Panc1 (cell line): ENCODE measurements at regions not wholly inside any gene's neighbourhood (a gene's known extent, or its start where the extent isn't known, plus 50 kb on each side); places are given as distances from the start of the nearest gene placed in this dataset.

Experiments used
- ATAC-seq: fragments of 200-7000 bp; cut with Tn5 transposase; 2 replicates; pipeline ENCODE4 v1.9.1; 2020; ENCODE audit warnings: mild to moderate bottlenecking, moderate library complexity
- BruUV-seq: library from RNA; stranded (reverse); fragments of 400-500 nt; replicated peaks from 2 replicates; lab custom pipeline; 2021; lab: Mats Ljungman, UMichigan
- CTCF ChIA-PET: fragments of 300-600 bp; sonication (Branson Sonifier 250); formaldehyde crosslinking; loops from one replicate; lab custom pipeline; 2022; ENCODE audit warnings: antibody characterized with exemption; lab: Charles Lee
- POLR2A ChIA-PET: fragments of 300-600 bp; sonication (Branson Sonifier 250); formaldehyde crosslinking; loops from one replicate; lab custom pipeline; 2022; ENCODE audit warnings: antibody characterized with exemption; lab: Charles Lee
- DNase-seq: peaks from one replicate; pipeline ENCODE4 v3.0.0-alpha.2; 2010; ENCODE audit warnings: low read depth, low spot score
- H3K27ac ChIP-seq: 2 replicates; pipeline ENCODE4 v1.5.1; 2011; ENCODE audit warnings: mild to moderate bottlenecking, low read length, inconsistent platforms
- H3K27me3 ChIP-seq: fragments of 200-500 bp; sonication (Bioruptor generic); 2 replicates; pipeline ENCODE4 v1.6.0; 2014; ENCODE audit warnings: low read length, inconsistent platforms; ENCODE audit not compliant: control insufficient read depth, insufficient read depth
- H3K36me3 ChIP-seq: fragments of 200-500 bp; sonication (Bioruptor generic); 2 replicates; pipeline ENCODE4 v1.5.1; 2014; ENCODE audit warnings: inconsistent platforms, mild to moderate bottlenecking, low read length, moderate library complexity; ENCODE audit not compliant: control insufficient read depth, insufficient read depth
- H3K4me1 ChIP-seq: 2 replicates; pipeline ENCODE4 v1.5.1; 2011; ENCODE audit warnings: inconsistent platforms, mild to moderate bottlenecking, low read length, moderate library complexity; ENCODE audit not compliant: control insufficient read depth, insufficient read depth
- H3K4me3 ChIP-seq, 2 experiments: 2 replicates each; pipeline ENCODE4 v1.5.1; 2011 to 2012; ENCODE audit warnings: low read depth in 2 of 2, low read length in 2 of 2, mild to moderate bottlenecking in 2 of 2, inconsistent platforms in 1 of 2, moderate library complexity in 1 of 2
- H3K9me3 ChIP-seq: fragments of 200-500 bp; sonication (Bioruptor generic); 2 replicates; pipeline ENCODE4 v1.5.1; 2014; ENCODE audit warnings: low read depth, mild to moderate bottlenecking, inconsistent platforms, low read length, moderate library complexity; ENCODE audit not compliant: control insufficient read depth, insufficient read depth
- CTCF ChIP-seq: fragments of 450-650 bp; IDR thresholded peaks from 2 replicates; pipeline ENCODE4 v1.5.1; 2017; ENCODE audit warnings: mild to moderate bottlenecking
- POLR2AphosphoS5 ChIP-seq: IDR thresholded peaks from 2 replicates; pipeline ENCODE4 v1.6.1; 2012; ENCODE audit warnings: mild to moderate bottlenecking, low read depth, low read length, moderate library complexity
- SIN3A ChIP-seq: IDR thresholded peaks from 2 replicates; pipeline ENCODE4 v1.6.1; 2012; ENCODE audit warnings: low read depth, mild to moderate bottlenecking, low read length, moderate library complexity, borderline replicate concordance; ENCODE audit not compliant: insufficient read depth
- TCF7L2 ChIP-seq: IDR thresholded peaks from 2 replicates; pipeline ENCODE4 v1.6.1; 2011; ENCODE audit warnings: mild to moderate bottlenecking, low read depth, low read length, inconsistent platforms
- in situ Hi-C: cut with HindIII; loops from 2 replicates; pipeline ENCODE4 v1.10.0; 2016; ENCODE audit warnings: low sequenced_read_pairs, low pct_unique_long_range_greater_than_20kb
- intact Hi-C: fragments of 100-400 bp; cut with micrococcal nuclease; formaldehyde crosslinking; loops from one replicate; pipeline ENCODE4 v1.10.0; 2022; ENCODE audit not compliant: unreplicated experiment
- TF ChIP-seq, protein P1 (sequence below), 2 experiments: IDR thresholded peaks; 2 replicates each; pipeline ENCODE4 v1.6.1; 2011 to 2012; ENCODE audit warnings: low read depth in 2 of 2, control low read depth in 1 of 2, low read length in 1 of 2, mild to moderate bottlenecking in 1 of 2, moderate library complexity in 1 of 2; ENCODE audit not compliant: insufficient read depth in 1 of 2

DNA sequence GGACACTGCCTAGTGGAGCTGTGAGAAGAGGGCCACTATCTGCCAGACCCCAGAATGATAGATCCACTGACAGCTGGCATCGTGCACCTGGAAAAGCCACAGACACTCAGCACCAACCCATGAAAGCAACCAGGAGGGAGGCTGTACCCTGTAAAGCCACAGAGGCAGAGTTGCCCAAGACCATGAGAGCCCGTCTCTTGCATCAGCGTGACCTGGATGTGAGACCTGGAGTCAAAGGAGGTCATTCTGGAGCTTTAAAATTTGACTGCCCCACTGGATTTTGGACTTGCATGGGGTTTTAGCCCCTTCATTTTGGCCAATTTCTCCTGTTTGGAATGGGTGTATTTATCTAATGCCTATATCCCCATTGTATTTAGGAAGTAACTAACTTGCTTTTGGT is 83.5 kb upstream of the P3H2 start:
- no peak overlapping the region for H3K4me3 ChIP-seq
- in situ Hi-C loops, result no loop called here
- H3K9me3 ChIP-seq, result no peaks in the 10 kb centered on the region
- no peaks in the 10 kb centered on the region for H3K27me3 ChIP-seq
- DNase-seq (no peak), ATAC-seq (no peak)
- POLR2A ChIA-PET, result no interaction called here
- CTCF ChIA-PET, result no interaction called here
- BruUV-seq, result no TSS peak
- TF ChIP-seq CTCF, result no peak
- TF ChIP-seq, protein P1, sequence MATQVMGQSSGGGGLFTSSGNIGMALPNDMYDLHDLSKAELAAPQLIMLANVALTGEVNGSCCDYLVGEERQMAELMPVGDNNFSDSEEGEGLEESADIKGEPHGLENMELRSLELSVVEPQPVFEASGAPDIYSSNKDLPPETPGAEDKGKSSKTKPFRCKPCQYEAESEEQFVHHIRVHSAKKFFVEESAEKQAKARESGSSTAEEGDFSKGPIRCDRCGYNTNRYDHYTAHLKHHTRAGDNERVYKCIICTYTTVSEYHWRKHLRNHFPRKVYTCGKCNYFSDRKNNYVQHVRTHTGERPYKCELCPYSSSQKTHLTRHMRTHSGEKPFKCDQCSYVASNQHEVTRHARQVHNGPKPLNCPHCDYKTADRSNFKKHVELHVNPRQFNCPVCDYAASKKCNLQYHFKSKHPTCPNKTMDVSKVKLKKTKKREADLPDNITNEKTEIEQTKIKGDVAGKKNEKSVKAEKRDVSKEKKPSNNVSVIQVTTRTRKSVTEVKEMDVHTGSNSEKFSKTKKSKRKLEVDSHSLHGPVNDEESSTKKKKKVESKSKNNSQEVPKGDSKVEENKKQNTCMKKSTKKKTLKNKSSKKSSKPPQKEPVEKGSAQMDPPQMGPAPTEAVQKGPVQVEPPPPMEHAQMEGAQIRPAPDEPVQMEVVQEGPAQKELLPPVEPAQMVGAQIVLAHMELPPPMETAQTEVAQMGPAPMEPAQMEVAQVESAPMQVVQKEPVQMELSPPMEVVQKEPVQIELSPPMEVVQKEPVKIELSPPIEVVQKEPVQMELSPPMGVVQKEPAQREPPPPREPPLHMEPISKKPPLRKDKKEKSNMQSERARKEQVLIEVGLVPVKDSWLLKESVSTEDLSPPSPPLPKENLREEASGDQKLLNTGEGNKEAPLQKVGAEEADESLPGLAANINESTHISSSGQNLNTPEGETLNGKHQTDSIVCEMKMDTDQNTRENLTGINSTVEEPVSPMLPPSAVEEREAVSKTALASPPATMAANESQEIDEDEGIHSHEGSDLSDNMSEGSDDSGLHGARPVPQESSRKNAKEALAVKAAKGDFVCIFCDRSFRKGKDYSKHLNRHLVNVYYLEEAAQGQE (IDR thresholded peaks at IDR 0.05; ENCODE audit: insufficient read depth in 1 of 2, low read depth in 2 of 2, low read length in 1 of 2), result no peak
- no peak for TF ChIP-seq SIN3A
- no peak for TF ChIP-seq TCF7L2
- TF ChIP-seq POLR2AphosphoS5, result no peak
- intact Hi-C loops, result no loop called here
- H3K36me3 ChIP-seq, result no peaks in the 10 kb centered on the region
- H3K27ac ChIP-seq, result no peak overlapping the region
- peaks cover 3% of the 10 kb centered on the region; the same call in 1 of the 2 replicates for H3K4me1 ChIP-seq

DNA sequence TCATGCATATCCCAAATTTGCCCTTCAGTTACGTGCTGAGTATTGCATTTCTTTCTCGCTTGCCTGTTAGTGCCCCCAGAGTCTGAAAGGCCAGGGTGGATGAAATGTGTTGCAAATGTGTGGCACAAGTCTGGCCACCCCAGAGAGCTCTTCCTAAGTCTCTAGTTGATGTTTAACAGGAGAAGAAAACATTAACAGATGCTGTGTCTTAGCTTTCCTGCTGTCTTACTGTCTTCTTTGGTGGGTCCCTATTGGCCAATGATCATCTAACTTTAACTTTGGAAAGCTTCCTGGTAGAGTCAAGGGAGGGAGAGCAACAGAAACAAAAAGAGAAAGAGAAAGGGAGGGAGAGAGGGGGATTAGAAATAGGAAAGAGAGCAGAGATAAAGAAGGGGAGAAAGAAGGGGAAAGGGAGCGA is 76.7 kb upstream of the P3H2 start:
- Histone ChIP-seq H3K4me1 (peaks cover 5% of the 10 kb centered on the region; the same call in 1 of the 2 replicates), H3K4me3 (no peak overlapping the region), H3K36me3 (no peaks in the 10 kb centered on the region), H3K27ac (peak overlapping the region; percentile 10; the same call in 1 of the 2 replicates), H3K9me3 (no peaks in the 10 kb centered on the region), H3K27me3 (no peaks in the 10 kb centered on the region)
- ATAC-seq (no peak), DNase-seq (no peak)
- intact Hi-C loops (no loop called here), in situ Hi-C loops (no loop called here)
- BruUV-seq, result no TSS peak
- ChIA-PET POLR2A (interaction anchor here (0.5 to 1.0 kb wide), 2 partner anchors 98 to 134 kb away, joined by 4 to 7 read pairs; no protein-coding TSS in a partner anchor), CTCF (no interaction called here)
- no peak for TF ChIP-seq SIN3A
- TF ChIP-seq, protein P1 (IDR thresholded peaks at IDR 0.05; ENCODE audit: insufficient read depth in 1 of 2, low read depth in 2 of 2, low read length in 1 of 2), result no peak
- no peak for TF ChIP-seq TCF7L2
- no peak for TF ChIP-seq CTCF
- TF ChIP-seq POLR2AphosphoS5, result no peak
